ENCODE measurements at regions not wholly inside any gene's neighbourhood (a gene's known extent, or its start where the extent isn't known, plus 50 kb on each side); places are given as distances from the start of the nearest gene placed in this dataset.

GRCh38 chr2:105518897-105519296 lies 120.0 kb upstream of the FHL2 start:
- Histone ChIP-seq H3K4me3 (ENCODE audit: low read length) (no peak overlapping the region), H3K27me3 (ENCODE audit: control insufficient read depth in 2 of 2, insufficient read depth in 2 of 2, low read length in 2 of 2) (no peaks in the 10 kb centered on the region), H3K4me1 (ENCODE audit: control insufficient read depth in 2 of 2, insufficient read depth in 2 of 2, low read length in 2 of 2) (no peaks in the 10 kb centered on the region), H3K36me3 (ENCODE audit: control insufficient read depth in 2 of 3, insufficient read depth in 3 of 3, low read length in 3 of 3) (no peaks in the 10 kb centered on the region), H3K27ac (ENCODE audit: low read depth, low read length) (no peak overlapping the region), H3K9me3 (ENCODE audit: control insufficient read depth in 2 of 3, low read length in 3 of 3) (no peaks in the 10 kb centered on the region)
- Mint-ChIP-seq H3K36me3 (no peaks in the 10 kb centered on the region), H3K9me3 (peaks cover 0 to 2% (median 0%) of the 10 kb centered on the region in 11 donors), H3K4me1 (no peaks in the 10 kb centered on the region), H3K27ac (no peak overlapping the region), H3K27me3 (peaks cover 0 to 12% (median 8%) of the 10 kb centered on the region in 5 donors), H3K4me3 (no peak overlapping the region)
- CTCF ChIA-PET, result interaction anchor here (0.9 to 4.8 kb wide), 2 partner anchors 75 to 151 kb away, joined by 3 to 52 read pairs; no protein-coding TSS in a partner anchor
- peak; percentile 14 for ATAC-seq
- DNase-seq, result no peak
- intact Hi-C loops (cut with micrococcal nuclease), result no loop called here
- POLR2A ChIA-PET, result no interaction called here

GRCh38 chr2:105517814-105518705 lies 119.2 kb upstream of the FHL2 start:
- ChIA-PET CTCF (interaction anchor here (0.7 to 4.8 kb wide), 2 partner anchors 150 to 172 kb away, joined by 4 to 52 read pairs; no protein-coding TSS in a partner anchor), POLR2A (no interaction called here)
- H3K27ac ChIP-seq (ENCODE audit: low read depth, low read length), result no peak overlapping the region
- DNase-seq (no peak), ATAC-seq (no peak)
- Mint-ChIP-seq H3K9me3 (peaks cover 0 to 2% (median 0%) of the 10 kb centered on the region in 11 donors), H3K36me3 (no peaks in the 10 kb centered on the region), H3K4me3 (no peak overlapping the region), H3K27ac (no peak overlapping the region), H3K27me3 (peaks cover 0 to 13% (median 11%) of the 10 kb centered on the region in 5 donors), H3K4me1 (no peaks in the 10 kb centered on the region)
- H3K4me1 ChIP-seq (ENCODE audit: control insufficient read depth in 2 of 2, insufficient read depth in 2 of 2, low read length in 2 of 2), result no peaks in the 10 kb centered on the region
- no peaks in the 10 kb centered on the region for H3K9me3 ChIP-seq (ENCODE audit: control insufficient read depth in 2 of 3, low read length in 3 of 3)
- intact Hi-C loops (cut with micrococcal nuclease), result no loop called here
- no peak overlapping the region for H3K4me3 ChIP-seq (ENCODE audit: low read length)
- no peaks in the 10 kb centered on the region for H3K27me3 ChIP-seq (ENCODE audit: control insufficient read depth in 2 of 2, insufficient read depth in 2 of 2, low read length in 2 of 2)
- no peaks in the 10 kb centered on the region for H3K36me3 ChIP-seq (ENCODE audit: control insufficient read depth in 2 of 3, insufficient read depth in 3 of 3, low read length in 3 of 3)

GRCh38 chr2:105515581-105516415 lies 116.9 kb upstream of the FHL2 start:
- H3K36me3 ChIP-seq (ENCODE audit: control insufficient read depth in 2 of 3, insufficient read depth in 3 of 3, low read length in 3 of 3), result no peaks in the 10 kb centered on the region
- no peaks in the 10 kb centered on the region for H3K27me3 ChIP-seq (ENCODE audit: control insufficient read depth in 2 of 2, insufficient read depth in 2 of 2, low read length in 2 of 2)
- no peaks in the 10 kb centered on the region for H3K4me1 ChIP-seq (ENCODE audit: control insufficient read depth in 2 of 2, insufficient read depth in 2 of 2, low read length in 2 of 2)
- no peak overlapping the region for H3K27ac Mint-ChIP-seq
- H3K27ac ChIP-seq (ENCODE audit: low read depth, low read length), result no peak overlapping the region
- ATAC-seq (no peak), DNase-seq (no peak)
- H3K9me3 ChIP-seq (ENCODE audit: control insufficient read depth in 2 of 3, low read length in 3 of 3), result no peaks in the 10 kb centered on the region
- POLR2A ChIA-PET, result interaction anchor here (0.6 kb wide), 1 partner anchor 140 kb away, joined by 3 read pairs; no protein-coding TSS in a partner anchor
- H3K4me3 ChIP-seq (ENCODE audit: low read length), result no peak overlapping the region
- H3K4me3 Mint-ChIP-seq, result no peak overlapping the region
- CTCF ChIA-PET, result interaction anchor here (0.7 to 1.4 kb wide), 2 partner anchors 147 to 451 kb away, joined by 3 read pairs; no protein-coding TSS in a partner anchor
- intact Hi-C loops (cut with micrococcal nuclease), result no loop called here
- no peaks in the 10 kb centered on the region for H3K36me3 Mint-ChIP-seq
- peaks cover 0 to 2% (median 0%) of the 10 kb centered on the region in 11 donors for H3K9me3 Mint-ChIP-seq
- H3K27me3 Mint-ChIP-seq, result peaks cover 0 to 25% (median 12%) of the 10 kb centered on the region in 5 donors
- no peaks in the 10 kb centered on the region for H3K4me1 Mint-ChIP-seq

GRCh38 chr2:105514576-105514975 lies 115.7 kb upstream of the FHL2 start:
- peaks cover 0 to 22% (median 12%) of the 10 kb centered on the region in 5 donors for H3K27me3 Mint-ChIP-seq
- no peaks in the 10 kb centered on the region for H3K27me3 ChIP-seq (ENCODE audit: control insufficient read depth in 2 of 2, insufficient read depth in 2 of 2, low read length in 2 of 2)
- no peak for ATAC-seq
- no peak overlapping the region for H3K27ac ChIP-seq (ENCODE audit: low read depth, low read length)
- ChIA-PET POLR2A (no interaction called here), CTCF (interaction anchor here (1.4 kb wide), 1 partner anchor 146 kb away, joined by 3 read pairs; no protein-coding TSS in a partner anchor)
- H3K36me3 Mint-ChIP-seq, result no peaks in the 10 kb centered on the region
- no peak overlapping the region for H3K4me3 ChIP-seq (ENCODE audit: low read length)
- DNase-seq, result no peak
- no peaks in the 10 kb centered on the region for H3K4me1 Mint-ChIP-seq
- intact Hi-C loops (cut with micrococcal nuclease), result no loop called here
- H3K27ac Mint-ChIP-seq, result no peak overlapping the region
- no peaks in the 10 kb centered on the region for H3K36me3 ChIP-seq (ENCODE audit: control insufficient read depth in 2 of 3, insufficient read depth in 3 of 3, low read length in 3 of 3)
- no peak overlapping the region for H3K4me3 Mint-ChIP-seq
- no peaks in the 10 kb centered on the region for H3K4me1 ChIP-seq (ENCODE audit: control insufficient read depth in 2 of 2, insufficient read depth in 2 of 2, low read length in 2 of 2)
- peaks cover 0 to 2% (median 0%) of the 10 kb centered on the region in 11 donors for H3K9me3 Mint-ChIP-seq
- no peaks in the 10 kb centered on the region for H3K9me3 ChIP-seq (ENCODE audit: control insufficient read depth in 2 of 3, low read length in 3 of 3)

- no peak for DNase-seq
- Histone ChIP-seq H3K27me3 (ENCODE audit: control insufficient read depth in 2 of 2, insufficient read depth in 2 of 2, low read length in 2 of 2) (no peaks in the 10 kb centered on the region), H3K4me1 (ENCODE audit: control insufficient read depth in 2 of 2, insufficient read depth in 2 of 2, low read length in 2 of 2) (no peaks in the 10 kb centered on the region), H3K9me3 (ENCODE audit: control insufficient read depth in 2 of 3, low read length in 3 of 3) (no peaks in the 10 kb centered on the region), H3K36me3 (ENCODE audit: control insufficient read depth in 2 of 3, insufficient read depth in 3 of 3, low read length in 3 of 3) (no peaks in the 10 kb centered on the region), H3K27ac (ENCODE audit: low read depth, low read length) (no peak overlapping the region), H3K4me3 (ENCODE audit: low read length) (no peak overlapping the region)
- H3K36me3 Mint-ChIP-seq, result no peaks in the 10 kb centered on the region
- no peak overlapping the region for H3K4me3 Mint-ChIP-seq
- ChIA-PET POLR2A (interaction anchor here (0.6 kb wide), 1 partner anchor 99 kb away, joined by 3 read pairs; no protein-coding TSS in a partner anchor), CTCF (no interaction called here)
- no peaks in the 10 kb centered on the region for H3K4me1 Mint-ChIP-seq
- intact Hi-C loops (cut with micrococcal nuclease), result no loop called here
- H3K9me3 Mint-ChIP-seq, result peaks cover 0 to 3% (median 0%) of the 10 kb centered on the region in 11 donors
- no peak for ATAC-seq
- H3K27me3 Mint-ChIP-seq, result peaks cover 0 to 22% (median 8%) of the 10 kb centered on the region in 5 donors
- no peak overlapping the region for H3K27ac Mint-ChIP-seq
Measured at GRCh38 chr2:105510761-105511528, 112.1 kb upstream of the FHL2 start.
